HG02885 (cell line): ENCODE measurements at regions not wholly inside any gene's neighbourhood (a gene's known extent, or its start where the extent isn't known, plus 50 kb on each side); places are given as distances from the start of the nearest gene placed in this dataset.
"Not testable (repeated sequence)": the region's sequence is repeated elsewhere in the genome, so short reads cannot be mapped to it uniquely, and the experiment has no call there.

Experiments
- ATAC-seq: cut with Tn5 transposase; IDR thresholded peaks from one replicate; pipeline ENCODE4 v1.9.1; 2021; ENCODE audit warnings: mild to moderate bottlenecking; ENCODE audit not compliant: unreplicated experiment, poor library complexity

- no peak for ATAC-seq
Measured at GRCh38 chr17:71024969-71025368, 855.6 kb downstream of the KCNJ2 start.

DNA sequence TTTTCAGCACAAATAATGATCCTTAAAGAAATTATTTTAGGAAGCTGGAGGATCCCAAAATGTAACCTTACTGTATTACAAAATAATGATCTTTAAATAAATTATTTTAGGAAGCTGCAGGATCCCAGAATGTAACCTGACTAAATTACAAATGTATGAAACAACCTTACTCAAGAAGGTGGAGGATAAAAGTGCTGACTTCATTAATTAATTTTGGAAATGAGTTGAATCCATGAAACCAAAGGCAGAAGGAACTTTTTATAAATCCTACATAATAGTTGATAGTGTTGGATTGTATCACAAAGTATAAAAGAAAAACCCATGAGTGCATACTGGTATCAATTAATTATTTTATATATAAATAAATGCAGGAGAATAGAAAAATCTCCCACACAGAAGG, 859.9 kb downstream of the KCNJ2 start:
- ATAC-seq = no peak

- ATAC-seq = not testable (repeated sequence)
Measured at GRCh38 chr17:71031286-71031685, 862.0 kb downstream of the KCNJ2 start.

DNA sequence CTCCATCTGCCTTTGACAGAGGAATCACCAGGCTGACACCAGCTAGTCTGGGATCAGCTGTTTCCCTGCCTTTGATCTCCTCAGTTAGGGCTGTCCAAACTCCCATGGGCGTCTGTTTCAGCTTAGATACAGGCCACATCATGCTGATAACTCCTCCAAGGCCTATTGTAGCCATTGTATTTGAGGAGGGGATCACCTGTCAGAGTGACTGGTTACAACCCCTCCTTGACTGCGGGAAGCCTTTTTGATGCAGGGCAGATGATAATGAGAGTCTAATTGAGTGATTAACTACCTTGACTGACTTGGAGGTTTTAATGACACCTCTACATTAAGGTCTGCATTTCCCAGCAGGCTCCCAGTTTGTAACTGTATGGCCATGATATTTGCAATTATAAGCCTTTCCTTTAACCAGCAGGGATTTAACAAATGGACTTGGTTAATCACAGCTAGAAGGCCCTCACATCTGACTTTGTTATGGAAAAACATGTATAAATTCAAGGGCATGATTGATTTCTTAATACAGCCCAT, 863.5 kb downstream of the KCNJ2 start:
- no peak for ATAC-seq

- ATAC-seq = no peak
Measured at GRCh38 chr17:71033336-71033735, 864.0 kb downstream of the KCNJ2 start.

DNA sequence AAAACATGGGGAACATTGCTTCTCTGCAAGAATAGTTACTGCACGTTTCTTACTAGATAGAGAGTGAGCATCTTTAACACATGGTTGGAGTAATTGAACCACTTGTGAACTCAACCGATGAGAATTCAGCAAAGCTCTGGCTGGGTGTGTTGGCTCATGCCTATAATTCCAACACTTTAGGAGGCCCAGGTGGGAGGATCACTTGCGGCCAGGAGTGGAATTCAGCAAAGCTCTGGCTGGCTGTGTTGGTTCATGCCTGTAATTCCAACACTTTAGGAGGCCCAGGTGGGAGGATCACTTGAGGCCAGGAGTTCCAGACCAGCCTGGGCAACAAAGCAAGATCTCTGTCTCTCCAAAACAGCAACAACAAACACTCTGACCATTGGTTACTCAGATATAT, 865.9 kb downstream of the KCNJ2 start:
- no peak for ATAC-seq

DNA sequence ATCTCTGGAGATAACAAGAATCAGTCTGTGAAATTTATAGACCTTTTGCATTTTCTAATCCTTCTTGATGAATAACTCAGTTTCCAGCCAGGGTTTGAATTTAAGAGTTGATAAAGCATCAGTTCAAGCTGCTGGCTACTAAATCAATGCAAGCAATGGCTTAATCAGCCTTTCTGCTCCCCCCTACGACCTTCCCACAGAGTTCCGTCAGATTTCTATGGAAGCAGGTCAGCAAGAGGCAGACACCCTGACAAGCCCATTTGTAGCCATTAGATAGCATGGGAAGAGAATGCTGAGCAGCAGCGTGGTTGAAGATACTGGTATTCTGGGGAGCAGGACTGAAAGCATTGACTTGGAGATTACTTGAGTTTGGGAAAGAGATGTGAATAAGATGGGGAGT, 868.1 kb downstream of the KCNJ2 start:
- no peak for ATAC-seq

DNA sequence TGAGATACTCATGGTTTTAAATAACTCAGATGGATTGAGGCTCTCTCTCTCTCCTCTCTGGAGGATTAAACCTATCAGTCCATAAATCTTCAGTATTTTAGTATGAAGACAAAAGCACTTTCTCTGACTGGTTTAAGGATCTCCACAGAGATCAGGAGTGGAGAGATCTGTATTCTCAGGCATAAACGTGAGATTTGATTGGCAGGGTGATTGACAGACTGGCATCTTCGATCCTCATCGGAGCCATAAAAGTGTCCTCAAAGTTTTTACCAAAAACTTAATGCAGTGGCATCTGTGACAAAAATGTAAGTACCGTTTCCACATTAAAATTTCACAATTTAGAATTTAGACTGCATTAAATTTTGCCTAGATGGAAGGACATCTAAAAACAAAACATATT, 870.1 kb downstream of the KCNJ2 start:
- no peak for ATAC-seq

- no peak for ATAC-seq
Measured at GRCh38 chr17:71052971-71053370, 883.6 kb downstream of the KCNJ2 start.

DNA sequence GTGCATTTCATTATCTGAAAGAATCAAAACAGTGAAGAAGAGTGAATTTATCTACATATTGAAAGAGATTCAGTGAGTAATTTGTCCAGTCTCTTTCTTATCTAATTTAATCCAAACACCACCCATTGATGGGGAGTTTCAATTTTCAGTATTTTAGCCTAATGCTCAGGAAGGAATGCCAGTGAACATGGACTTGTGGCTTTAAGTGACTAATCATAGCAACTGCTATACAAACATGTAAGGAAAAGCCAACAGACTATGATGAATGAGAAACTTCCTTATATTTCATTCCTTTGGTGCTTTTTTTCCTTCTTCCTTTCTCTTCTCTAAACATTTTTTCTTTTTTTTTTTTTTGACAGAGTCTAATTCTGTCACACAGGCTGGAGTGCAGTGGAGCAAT, 885.8 kb downstream of the KCNJ2 start:
- ATAC-seq = no peak

DNA sequence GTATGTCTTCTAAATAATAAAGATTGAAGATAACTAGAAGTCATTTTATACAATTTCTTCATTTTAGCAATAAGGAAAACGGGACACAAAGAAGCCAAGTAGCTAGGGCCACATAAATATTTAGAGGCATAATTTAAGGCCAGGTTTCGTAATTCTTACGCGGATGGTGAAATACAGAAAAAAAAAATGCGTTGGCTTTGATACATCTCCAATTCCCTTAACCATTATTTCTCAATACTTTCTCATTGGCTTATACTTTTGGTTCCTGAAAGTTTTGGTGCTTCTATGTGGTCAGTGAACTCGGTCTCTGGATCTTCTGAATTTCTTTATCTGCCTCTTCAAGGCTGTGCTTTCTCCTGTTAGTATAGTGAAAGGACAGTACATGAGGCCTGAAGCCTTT, 888.1 kb downstream of the KCNJ2 start:
- no peak for ATAC-seq

GRCh38 chr17:71057938-71058337, 888.6 kb downstream of the KCNJ2 start:
- ATAC-seq = no peak

DNA sequence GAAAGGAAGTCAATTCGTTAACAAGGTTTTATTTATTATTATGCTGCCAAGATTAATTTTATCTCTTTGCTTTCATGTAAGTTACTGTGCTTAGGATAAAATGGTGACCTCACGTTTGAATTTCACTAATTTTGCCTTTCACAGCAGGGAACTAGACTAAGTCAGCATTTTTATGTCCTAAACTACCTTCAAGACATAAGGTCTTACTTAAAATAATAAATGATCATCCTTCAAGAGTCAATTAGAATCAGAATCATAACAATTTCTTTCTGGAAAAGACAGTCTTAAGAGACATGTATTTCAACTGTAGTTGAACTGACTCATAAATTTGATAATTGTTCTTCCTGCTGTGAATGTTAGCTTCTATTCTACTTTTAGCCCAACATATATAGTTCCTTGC, 893.8 kb downstream of the KCNJ2 start:
- no peak for ATAC-seq

GRCh38 chr17:71063559-71063958, 894.2 kb downstream of the KCNJ2 start:
- no peak for ATAC-seq

GRCh38 chr17:71067669-71068407, 898.5 kb downstream of the KCNJ2 start:
- ATAC-seq = no peak

DNA sequence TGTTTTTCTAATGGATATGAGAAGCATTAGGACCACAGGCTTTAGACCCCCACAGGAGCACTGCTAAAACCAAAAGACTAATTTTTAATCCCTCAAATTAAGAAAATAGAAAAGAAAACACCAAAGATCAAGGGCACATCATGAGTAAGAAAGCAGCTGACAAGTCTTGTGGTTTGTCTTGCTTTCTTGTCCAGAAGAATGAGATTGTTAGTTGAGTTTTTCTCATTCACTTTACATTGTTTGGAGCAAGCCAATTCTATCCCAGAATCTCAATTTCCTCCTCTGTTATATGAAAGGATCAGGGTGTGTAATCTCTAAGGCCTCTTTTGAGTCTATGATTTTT, 899.0 kb downstream of the KCNJ2 start:
- ATAC-seq = no peak

DNA sequence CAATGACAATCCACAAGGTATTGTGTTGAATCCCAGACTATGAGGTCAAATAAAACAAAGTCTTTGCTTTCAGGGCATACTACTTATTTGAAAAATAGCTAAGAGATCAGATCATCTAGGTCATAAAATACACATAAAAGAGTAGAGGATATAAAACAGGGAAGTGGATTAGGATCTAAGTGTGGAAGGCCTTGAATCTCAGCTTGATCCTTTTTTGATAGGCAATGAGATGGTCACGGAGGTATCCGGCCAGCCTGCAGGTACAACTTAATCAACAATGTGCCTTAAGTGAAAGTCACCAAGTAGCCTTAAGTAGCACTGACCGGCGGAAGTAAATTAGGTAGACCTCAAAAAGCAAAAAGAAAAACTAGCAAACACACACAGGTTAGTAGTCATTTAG, 901.7 kb downstream of the KCNJ2 start:
- no peak for ATAC-seq

- no peak for ATAC-seq
Measured at GRCh38 chr17:71071837-71072236, 902.5 kb downstream of the KCNJ2 start.

DNA sequence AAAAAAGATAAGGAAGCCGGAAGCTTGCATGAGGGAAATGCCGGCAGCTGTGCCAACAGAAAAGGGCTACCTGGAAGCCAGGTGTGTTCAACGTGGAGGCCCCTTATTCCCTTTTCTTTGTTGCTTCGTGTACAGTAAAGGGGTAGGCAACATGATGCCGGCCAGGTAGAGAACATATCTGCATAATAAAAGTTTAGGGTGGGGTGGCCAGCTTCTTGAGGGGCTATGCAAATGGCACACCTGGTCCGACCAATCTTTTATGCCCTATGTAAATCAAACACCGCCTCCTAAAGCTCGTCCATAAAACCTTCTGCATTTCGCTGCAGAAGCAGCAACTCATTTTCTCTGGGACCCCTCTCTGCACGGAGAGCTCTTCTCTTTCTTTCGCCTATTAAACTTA, 911.6 kb downstream of the KCNJ2 start:
- no peak for ATAC-seq

- ATAC-seq = no peak
Measured at GRCh38 chr17:71081666-71082065, 912.3 kb downstream of the KCNJ2 start.

DNA sequence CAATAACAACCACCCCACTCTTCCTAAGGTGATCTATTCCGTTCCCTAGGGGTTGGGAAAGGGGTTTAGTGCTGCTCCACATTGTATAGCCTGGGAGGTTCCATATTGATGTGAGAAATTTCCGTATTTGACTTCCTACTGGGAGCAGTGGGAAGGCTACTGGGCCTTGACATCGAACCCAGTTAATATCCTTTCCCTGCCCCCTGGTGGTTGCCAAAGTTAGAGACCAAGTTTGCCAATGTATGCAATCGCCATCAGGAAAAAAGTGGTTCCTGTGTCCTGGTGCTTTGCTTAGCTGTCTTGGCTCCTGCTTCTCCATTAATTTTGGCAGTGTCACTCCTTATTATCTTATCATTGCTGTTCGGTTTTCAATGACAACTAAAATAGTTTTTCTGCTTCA, 914.9 kb downstream of the KCNJ2 start:
- no peak for ATAC-seq

- ATAC-seq = no peak
Measured at GRCh38 chr17:71084838-71085237, 915.5 kb downstream of the KCNJ2 start.
